GM12873 (cell line): ENCODE measurements at regions not wholly inside any gene's neighbourhood (a gene's known extent, or its start where the extent isn't known, plus 50 kb on each side); places are given as distances from the start of the nearest gene placed in this dataset.

Experiments
- TF ChIP-seq, protein P1 (sequence below): IDR thresholded peaks from 2 replicates; pipeline ENCODE4 v1.5.1; 2012; ENCODE audit warnings: low read depth, mild to moderate bottlenecking, moderate library complexity, low read length, control low read depth; ENCODE audit not compliant: insufficient read depth; ENCODE audit errors: missing control alignments

DNA sequence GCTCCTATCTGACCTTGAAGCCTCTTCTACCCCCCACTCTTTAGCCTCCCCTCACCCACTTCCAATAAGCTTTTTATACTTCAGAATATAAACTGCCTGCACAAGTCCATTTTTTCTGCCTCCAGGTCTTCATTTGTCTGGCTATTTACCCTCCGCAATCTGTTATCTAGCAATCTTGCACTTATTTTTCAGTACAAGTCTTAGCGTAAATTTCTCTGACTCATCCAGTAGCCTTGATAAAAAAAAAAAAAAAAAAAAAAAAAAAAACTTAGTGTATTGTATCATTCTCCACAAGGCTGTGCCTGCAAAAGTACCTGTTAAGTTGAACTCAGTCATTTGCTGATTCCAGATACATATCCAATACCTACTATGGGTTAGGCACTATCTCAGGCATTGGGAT, 219.5 kb upstream of the DKK2 start:
- TF ChIP-seq, protein P1, sequence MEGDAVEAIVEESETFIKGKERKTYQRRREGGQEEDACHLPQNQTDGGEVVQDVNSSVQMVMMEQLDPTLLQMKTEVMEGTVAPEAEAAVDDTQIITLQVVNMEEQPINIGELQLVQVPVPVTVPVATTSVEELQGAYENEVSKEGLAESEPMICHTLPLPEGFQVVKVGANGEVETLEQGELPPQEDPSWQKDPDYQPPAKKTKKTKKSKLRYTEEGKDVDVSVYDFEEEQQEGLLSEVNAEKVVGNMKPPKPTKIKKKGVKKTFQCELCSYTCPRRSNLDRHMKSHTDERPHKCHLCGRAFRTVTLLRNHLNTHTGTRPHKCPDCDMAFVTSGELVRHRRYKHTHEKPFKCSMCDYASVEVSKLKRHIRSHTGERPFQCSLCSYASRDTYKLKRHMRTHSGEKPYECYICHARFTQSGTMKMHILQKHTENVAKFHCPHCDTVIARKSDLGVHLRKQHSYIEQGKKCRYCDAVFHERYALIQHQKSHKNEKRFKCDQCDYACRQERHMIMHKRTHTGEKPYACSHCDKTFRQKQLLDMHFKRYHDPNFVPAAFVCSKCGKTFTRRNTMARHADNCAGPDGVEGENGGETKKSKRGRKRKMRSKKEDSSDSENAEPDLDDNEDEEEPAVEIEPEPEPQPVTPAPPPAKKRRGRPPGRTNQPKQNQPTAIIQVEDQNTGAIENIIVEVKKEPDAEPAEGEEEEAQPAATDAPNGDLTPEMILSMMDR, result no peak

DNA sequence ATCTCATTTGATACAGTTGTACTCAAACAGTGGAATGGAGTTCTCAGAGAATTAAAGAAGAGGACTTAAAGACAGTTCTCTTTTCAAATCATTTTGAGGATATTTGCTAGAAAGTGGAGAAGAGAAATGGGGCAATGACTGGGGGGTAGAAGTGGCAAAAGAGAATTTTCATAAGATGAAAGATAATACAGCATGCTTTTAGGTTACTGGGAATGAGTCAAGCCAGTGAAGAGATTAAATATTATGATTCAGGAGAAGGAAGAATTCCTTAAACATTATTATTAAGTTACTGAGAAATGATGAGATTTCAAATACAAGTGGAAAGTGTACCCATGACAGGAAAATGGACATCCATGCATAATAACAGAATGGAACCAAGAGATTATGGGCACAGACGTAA, 219.0 kb upstream of the DKK2 start:
- TF ChIP-seq, protein P1, result no peak

DNA sequence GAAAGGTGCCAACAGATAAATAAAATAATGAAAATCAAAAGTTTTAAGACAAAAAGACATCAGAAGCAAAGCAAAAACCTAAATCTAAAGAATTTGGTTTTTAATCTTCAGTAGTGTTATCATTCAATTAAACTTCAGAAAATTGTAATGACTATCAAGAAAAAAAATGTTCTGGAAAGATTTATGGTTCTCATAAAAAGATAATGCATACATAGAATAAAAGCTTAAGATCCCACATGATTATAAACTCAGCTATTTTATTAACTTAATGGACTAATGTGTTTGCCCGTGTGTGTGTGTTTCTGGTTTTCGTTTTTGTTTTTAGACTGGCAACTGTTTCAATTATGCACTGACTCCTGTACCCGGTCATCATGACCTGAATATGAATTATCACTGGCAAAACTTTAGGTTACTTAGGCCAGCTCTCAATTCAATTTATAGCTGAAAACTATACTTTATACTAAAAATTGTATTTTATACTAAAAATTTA, 217.5 kb upstream of the DKK2 start:
- TF ChIP-seq, protein P1, result no peak

DNA sequence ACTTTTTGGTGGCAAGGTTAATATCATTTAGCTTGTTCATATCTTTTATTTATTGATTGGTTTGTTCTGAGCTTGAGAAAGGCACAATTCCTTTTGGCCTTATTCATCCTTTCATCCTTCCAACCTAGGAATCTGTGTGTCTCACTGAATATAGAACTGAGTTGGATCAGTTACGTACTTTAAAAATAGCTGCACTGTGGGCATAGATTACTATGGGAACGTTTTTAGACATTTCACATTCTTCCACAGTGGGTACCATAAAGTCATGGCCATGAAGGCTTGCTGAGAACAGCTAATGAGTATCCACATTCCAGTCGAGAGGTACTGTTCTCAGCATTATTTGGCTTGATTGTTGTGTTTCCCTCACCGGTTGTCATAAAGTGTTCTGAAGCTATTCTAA, 217.0 kb upstream of the DKK2 start:
- TF ChIP-seq, protein P1, result no peak

DNA sequence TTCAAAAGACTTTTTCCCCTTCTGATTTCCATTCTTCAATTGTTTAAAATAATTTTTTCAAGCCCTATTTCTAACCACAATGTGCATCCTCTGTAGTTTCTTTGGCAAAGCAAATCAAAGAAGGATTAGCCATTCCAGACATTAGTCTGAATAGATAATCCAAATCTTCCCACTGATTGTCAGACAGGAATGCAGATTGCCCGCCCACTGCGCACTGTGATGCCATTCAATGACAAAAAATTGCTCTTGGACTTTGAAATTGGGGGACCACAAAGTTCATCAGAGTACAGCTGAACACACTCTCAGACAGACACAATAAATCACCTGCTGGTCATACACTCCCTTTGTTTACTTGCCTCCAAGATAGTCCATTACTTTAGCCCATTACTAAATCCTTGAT, 216.5 kb upstream of the DKK2 start:
- TF ChIP-seq, protein P1, result no peak

DNA sequence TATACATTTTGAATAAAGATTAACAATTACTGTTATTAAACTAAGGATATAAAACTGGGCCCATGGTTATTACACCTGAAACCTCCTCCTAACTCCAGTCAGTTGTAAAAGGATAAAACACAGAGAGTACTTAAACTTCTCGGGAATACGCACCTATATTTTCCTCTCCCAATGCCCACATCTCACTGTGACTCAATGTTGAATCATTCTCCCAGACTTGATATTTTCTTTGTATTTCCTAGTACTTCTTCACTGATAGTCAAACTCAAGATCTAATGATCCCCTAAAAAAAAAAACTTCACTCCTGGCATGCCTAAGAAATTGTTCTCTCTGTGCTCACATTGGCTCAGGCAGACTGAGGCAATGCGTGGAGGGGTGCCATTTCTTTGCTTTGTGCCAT, 212.5 kb upstream of the DKK2 start:
- TF ChIP-seq, protein P1, result no peak

DNA sequence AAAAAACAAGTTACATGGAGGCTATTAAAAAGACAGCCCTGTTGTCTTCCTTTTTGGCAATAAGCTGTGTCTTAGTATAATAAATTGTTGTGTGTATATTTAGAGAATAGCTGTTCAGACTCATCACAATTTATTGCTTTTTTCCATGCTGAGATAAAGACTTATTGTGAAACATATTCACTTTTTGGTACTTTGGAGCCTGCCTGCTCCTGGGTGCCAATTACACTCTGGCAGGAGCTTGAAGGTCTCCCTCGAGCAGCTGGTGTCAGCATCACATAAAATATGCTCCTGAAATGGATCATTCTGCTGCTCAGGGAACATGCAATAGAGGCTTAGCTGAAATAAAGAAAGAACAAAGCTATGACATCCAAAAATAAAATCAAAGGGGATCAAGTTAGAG, 211.6 kb upstream of the DKK2 start:
- TF ChIP-seq, protein P1, result no peak
